Loucy (cell line): ENCODE measurements at regions not wholly inside any gene's neighbourhood (a gene's known extent, or its start where the extent isn't known, plus 50 kb on each side); places are given as distances from the start of the nearest gene placed in this dataset.

Experiments used
- EZH2phosphoT487 ChIP-seq: fragments of 200-600 bp; IDR thresholded peaks from 2 replicates; pipeline ENCODE4 v1.6.1; 2018; ENCODE audit warnings: antibody characterized with exemption, mild to moderate bottlenecking, moderate library complexity, borderline replicate concordance
- TF ChIP-seq, protein P1 (sequence below): fragments of 200-600 bp; sonication (generic); conservative IDR thresholded peaks from 2 replicates; pipeline ENCODE4 v1.5.1; 2014; ENCODE audit warnings: mild to moderate bottlenecking, antibody characterized with exemption, low read length

- TF ChIP-seq, protein P1, sequence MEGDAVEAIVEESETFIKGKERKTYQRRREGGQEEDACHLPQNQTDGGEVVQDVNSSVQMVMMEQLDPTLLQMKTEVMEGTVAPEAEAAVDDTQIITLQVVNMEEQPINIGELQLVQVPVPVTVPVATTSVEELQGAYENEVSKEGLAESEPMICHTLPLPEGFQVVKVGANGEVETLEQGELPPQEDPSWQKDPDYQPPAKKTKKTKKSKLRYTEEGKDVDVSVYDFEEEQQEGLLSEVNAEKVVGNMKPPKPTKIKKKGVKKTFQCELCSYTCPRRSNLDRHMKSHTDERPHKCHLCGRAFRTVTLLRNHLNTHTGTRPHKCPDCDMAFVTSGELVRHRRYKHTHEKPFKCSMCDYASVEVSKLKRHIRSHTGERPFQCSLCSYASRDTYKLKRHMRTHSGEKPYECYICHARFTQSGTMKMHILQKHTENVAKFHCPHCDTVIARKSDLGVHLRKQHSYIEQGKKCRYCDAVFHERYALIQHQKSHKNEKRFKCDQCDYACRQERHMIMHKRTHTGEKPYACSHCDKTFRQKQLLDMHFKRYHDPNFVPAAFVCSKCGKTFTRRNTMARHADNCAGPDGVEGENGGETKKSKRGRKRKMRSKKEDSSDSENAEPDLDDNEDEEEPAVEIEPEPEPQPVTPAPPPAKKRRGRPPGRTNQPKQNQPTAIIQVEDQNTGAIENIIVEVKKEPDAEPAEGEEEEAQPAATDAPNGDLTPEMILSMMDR, result no peak
- TF ChIP-seq EZH2phosphoT487, result no peak
Observed at GRCh38 chr5:142215915-142216681, 107.5 kb downstream of the NDFIP1 start.
